GM13977 (cell line): ENCODE measurements at regions not wholly inside any gene's neighbourhood (a gene's known extent, or its start where the extent isn't known, plus 50 kb on each side); places are given as distances from the start of the nearest gene placed in this dataset.

Experiments used
- DNase-seq: peaks from one replicate; pipeline ENCODE4 v3.0.0; 2012; ENCODE audit warnings: low spot score
- CTCF ChIP-seq: IDR thresholded peaks from 2 replicates; pipeline ENCODE4 v1.5.1; 2012; ENCODE audit warnings: mild to moderate bottlenecking, control low read depth; ENCODE audit not compliant: insufficient read depth; ENCODE audit errors: extremely low read depth, missing control alignments
- in situ Hi-C: fragments of 300-500 bp; cut with MboI; formaldehyde crosslinking; loops from one replicate; pipeline ENCODE4 v1.12.0; 2022; ENCODE audit warnings: low sequenced_read_pairs, low pct_unique_long_range_greater_than_20kb, mixed read lengths, inconsistent platforms; ENCODE audit not compliant: unreplicated experiment

GRCh38 chr5:67311701-67312100, 115.1 kb upstream of the CD180 start:
- no peak for TF ChIP-seq CTCF
- in situ Hi-C loops = no loop called here
- no peak for DNase-seq

- no peak for DNase-seq
- in situ Hi-C loops = no loop called here
- no peak for TF ChIP-seq CTCF
Measured at GRCh38 chr5:67311208-67311607, 114.6 kb upstream of the CD180 start.

GRCh38 chr5:67310740-67311139, 114.1 kb upstream of the CD180 start:
- no peak for DNase-seq
- TF ChIP-seq CTCF = no peak
- in situ Hi-C loops = no loop called here

GRCh38 chr5:67310169-67310568, 113.6 kb upstream of the CD180 start:
- in situ Hi-C loops = no loop called here
- TF ChIP-seq CTCF = no peak
- no peak for DNase-seq

- TF ChIP-seq CTCF = no peak
- no peak for DNase-seq
- in situ Hi-C loops = no loop called here
Measured at GRCh38 chr5:67308988-67309688, 112.5 kb upstream of the CD180 start.

GRCh38 chr5:67306965-67307607, 110.5 kb upstream of the CD180 start:
- no peak for TF ChIP-seq CTCF
- in situ Hi-C loops = no loop called here
- no peak for DNase-seq
